Middle frontal gyrus (tissue), 1 donor: ENCODE measurements at regions not wholly inside any gene's neighbourhood (a gene's known extent, or its start where the extent isn't known, plus 50 kb on each side); places are given as distances from the start of the nearest gene placed in this dataset.

Experiments
- DNase-seq: peaks from one replicate; pipeline ENCODE4 v3.0.0-alpha.2; 2015; ENCODE audit warnings: low spot score; ENCODE audit errors: extremely low spot score

DNA sequence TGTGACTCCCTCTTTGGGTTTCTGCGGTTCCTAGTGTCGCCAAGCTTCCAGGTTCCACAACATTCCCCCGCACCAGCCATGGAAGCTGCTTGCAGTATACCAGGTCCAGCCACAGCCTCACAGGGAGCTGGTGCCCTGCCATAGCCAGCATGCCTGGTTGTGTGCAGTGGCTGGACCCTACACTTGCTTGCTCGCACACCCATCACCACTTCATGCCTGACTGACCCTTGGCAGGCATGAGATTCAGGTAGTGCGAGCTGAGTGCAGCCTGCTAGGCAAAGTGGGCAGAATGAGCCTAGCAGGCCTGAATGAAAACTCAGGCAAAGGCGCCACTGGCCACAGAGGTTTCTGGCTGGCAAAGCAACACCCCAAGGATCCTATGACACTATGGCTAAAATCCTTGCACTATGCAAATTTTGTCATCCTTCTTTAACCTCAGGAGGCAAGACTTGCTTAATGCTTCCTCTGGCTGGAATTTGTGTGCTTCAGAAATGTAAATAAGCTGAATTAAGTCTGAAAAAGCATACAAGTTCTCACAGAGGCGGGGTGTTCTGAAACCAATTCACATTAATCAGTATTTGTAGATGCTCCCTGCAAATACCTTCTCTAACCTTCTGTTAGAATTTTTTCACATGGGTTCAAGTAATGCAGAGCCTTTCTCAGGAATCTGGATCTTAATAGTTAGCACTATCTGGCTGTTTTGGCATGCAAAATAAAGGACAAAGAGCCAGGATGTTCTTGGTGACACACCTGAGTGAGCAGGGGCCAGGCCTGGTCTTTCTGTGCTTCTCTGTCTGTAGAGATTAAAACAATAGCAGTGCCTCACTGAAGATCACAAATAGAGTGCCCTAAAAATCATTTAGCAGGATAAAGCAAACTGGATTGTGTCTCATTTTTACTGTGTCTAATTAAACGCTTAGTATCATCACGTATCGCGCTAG, 256.9 kb downstream of the GPATCH2 start:
- no peak for DNase-seq

GRCh38 chr1:217372049-217372970, 258.6 kb downstream of the GPATCH2 start:
- no peak for DNase-seq

- no peak for DNase-seq
Observed at GRCh38 chr1:217370757-217371156, 260.1 kb downstream of the GPATCH2 start.

GRCh38 chr1:217369996-217370551, 260.8 kb downstream of the GPATCH2 start:
- no peak for DNase-seq

GRCh38 chr1:217369271-217369981, 261.5 kb downstream of the GPATCH2 start:
- no peak for DNase-seq

DNA sequence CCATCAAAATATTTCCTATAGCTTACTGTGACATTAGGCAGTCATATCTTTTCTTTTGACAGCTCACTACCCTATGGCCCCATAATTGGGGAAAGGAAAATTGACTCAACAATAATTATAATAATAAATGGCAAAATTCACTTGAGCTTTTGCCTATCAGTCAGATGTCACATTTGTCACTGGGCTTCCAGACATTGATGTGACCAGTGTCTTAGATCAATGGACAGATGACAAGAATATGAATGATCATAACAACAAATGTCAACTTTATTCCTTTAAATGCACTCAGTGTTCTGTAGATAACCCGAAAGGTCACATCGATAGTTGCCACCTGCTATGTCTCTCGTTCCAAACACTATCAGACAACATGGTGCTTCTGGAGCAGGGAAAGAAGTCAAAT, 266.7 kb downstream of the GPATCH2 start:
- no peak for DNase-seq

GRCh38 chr1:217363319-217363718, 267.6 kb downstream of the GPATCH2 start:
- no peak for DNase-seq

DNA sequence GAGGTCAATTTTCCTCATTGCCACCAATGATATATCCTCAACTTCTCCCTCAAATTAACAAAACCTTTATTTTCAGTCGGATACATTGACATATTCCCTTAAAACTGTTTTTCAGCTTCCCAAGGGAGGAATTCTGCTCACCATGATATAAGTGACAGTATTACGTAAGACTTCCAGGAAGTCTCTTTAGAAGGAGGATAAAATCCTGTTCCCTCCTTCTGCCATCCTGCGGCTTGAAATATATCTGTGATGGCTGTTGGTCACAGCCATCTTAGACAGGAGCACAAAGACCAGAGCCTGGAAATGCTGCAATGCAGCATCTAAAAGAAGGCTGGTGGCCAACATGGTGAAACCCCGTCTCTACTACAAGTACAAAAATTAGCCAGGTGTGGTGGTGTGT, 270.4 kb downstream of the GPATCH2 start:
- DNase-seq, result no peak

DNA sequence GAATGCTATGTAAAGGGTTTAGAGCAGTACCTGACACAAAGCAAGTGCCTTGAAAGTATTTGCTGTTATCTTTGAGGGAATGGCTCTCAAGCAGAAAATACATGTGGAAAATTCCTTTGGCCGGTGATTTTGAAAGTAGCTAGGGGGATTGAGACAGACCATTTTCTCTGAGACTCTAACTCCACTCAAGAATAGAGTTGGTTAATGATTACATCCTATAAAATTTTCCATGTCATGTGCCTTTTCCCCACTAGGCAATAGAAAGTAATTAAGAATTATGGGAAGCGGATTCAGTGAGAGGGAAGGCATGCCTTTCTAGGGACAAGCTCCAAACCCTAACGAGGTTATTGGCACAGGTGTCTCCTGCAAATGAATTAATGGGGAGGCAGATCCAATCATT, 276.0 kb downstream of the GPATCH2 start:
- DNase-seq, result no peak

DNA sequence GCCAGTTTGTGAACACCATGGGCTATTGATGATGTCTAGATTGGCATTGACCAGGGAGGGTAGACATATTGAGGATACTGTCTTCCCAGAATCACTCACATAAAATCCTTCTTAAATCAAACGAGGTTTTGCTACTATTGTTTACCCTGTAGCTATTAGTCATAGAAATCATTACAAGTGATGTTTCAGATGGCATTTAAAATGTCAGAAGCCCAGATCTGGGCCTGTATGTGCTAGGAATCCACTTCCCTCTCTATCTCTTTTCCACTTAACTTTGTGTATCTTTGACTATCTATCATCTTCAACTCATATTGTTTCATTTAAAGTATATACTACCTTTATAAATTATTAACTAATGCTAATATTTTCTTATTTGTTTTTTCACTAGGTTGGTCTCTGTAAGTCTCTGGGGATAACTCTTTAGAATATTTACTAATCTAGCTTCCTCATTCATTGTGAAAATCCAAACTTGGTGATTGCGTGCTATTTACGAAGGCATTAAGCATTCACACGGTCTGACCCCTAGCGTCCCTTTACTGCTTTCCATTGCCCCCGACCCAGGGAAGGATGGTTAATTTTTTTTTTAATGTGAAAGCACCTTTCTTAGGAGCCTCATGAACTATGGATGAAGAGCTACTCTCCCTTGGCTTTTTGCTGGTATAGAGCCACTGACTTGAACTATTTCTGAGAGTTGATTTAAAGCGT, 281.8 kb downstream of the GPATCH2 start:
- no peak for DNase-seq

- DNase-seq, result no peak
Observed at GRCh38 chr1:217344712-217345111, 286.2 kb downstream of the GPATCH2 start.

- no peak for DNase-seq
Observed at GRCh38 chr1:217343907-217344306, 287.0 kb downstream of the GPATCH2 start.

DNA sequence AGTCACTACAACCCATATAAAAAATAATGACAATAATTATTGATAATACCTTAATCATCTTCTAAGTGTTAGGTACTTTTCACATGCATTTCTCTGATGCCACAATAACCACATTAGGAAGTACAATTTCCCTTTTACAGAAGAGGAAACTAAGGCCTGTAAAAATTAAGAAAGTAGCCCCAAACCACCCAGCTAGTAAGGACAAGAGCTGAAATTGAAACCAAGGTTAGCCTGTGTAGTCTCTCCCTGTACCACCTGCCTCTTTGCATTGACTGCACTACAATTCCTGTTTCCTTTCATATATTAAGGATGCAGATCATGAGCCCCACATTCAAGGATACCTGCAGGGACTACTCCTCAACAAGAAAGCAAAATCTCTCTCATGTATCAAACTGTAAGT, 288.8 kb downstream of the GPATCH2 start:
- DNase-seq, result no peak

- DNase-seq, result no peak
Observed at GRCh38 chr1:217336724-217337123, 294.2 kb downstream of the GPATCH2 start.

DNA sequence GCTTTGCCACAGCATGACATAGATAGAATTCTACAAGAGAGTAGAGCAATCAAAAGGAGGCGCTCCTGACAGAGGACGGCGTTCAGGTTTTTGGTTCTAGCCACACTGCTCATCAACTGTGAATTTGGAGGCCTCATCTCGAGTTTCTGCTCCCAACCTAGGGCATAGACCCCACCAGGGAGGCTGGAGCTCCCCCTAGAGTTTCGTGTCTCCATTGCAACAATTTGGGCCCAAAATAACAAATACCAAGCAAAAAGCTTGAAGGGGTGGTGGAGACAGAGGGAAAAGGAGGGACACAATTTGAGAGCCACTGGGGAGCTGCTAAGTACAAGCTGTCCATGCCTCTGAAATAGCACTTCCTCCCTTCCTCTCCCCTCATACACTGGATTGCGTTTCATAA, 297.0 kb downstream of the GPATCH2 start:
- no peak for DNase-seq

GRCh38 chr1:217332431-217333065, 298.3 kb downstream of the GPATCH2 start:
- no peak for DNase-seq

GRCh38 chr1:217331698-217332097, 299.2 kb downstream of the GPATCH2 start:
- no peak for DNase-seq

DNA sequence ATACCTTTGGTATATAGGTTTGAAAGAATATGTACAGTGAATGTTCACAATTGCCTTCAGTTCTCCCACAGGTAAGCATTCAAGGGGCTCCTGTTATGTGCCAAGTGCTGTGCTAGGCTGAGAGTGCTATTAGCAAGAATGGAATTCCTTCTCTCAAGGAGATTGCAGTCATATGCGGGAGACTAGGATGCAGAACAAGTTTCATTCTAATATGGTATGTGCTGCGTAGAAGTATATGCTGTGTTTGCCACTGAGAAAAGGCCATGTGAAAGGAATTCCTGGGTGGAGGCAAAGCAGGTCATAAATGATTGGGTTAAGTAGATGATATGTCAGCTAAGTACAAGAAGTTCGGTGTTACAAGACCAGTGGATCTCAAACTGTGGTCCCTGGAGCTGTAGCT, 303.0 kb downstream of the GPATCH2 start:
- DNase-seq, result no peak

DNA sequence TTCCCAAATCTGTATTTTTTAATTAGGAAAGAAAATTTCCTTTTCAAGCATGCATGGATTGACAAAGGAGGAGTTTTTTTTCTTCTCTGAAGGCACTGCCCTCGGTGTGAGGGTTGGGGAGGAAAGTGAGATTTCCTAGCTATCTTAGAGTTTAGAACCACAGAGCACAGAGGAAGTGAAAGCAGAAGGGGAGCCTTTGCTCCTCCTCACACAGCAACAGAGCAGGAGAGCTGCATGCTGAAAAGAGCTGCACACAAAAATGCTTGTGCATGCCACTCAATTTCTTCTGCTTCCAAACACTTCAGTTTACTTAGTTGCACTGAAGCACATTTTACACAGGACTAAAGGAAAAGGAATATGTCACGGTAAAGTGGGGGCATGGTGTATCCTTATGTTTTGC, 308.1 kb downstream of the GPATCH2 start:
- DNase-seq, result no peak

- no peak for DNase-seq
Observed at GRCh38 chr1:217315346-217315745, 315.5 kb downstream of the GPATCH2 start.
